T47D (cell line): ENCODE measurements at regions not wholly inside any gene's neighbourhood (a gene's known extent, or its start where the extent isn't known, plus 50 kb on each side); places are given as distances from the start of the nearest gene placed in this dataset.
A peak's percentile ranks its signal among the peaks of the same experiment; 100 is the strongest.

Experiments
- DNase-seq, 2 experiments: peaks; one replicate each; pipeline versions ENCODE4 v3.0.0 to v3.0.0-alpha.2; 2011 to 2012; ENCODE audit warnings: low read depth in 1 of 2, low spot score in 1 of 2
- JUND ChIP-seq: IDR thresholded peaks from 2 replicates; pipeline ENCODE4 v1.6.1; 2012; ENCODE audit warnings: low read depth
- in situ Hi-C: cut with HindIII; loops from 2 replicates; pipeline ENCODE4 v1.10.0; 2016; ENCODE audit warnings: low sequenced_read_pairs, low pct_unique_long_range_greater_than_20kb

GRCh38 chr2:41989501-41990180 lies 58.2 kb upstream of the PKDCC start:
- in situ Hi-C loops = no loop called here
- DNase-seq = peak in 1 of 2 experiments; percentile 27
- no peak for TF ChIP-seq JUND

GRCh38 chr2:41990245-41990644 lies 57.6 kb upstream of the PKDCC start:
- DNase-seq = no peak
- in situ Hi-C loops = no loop called here
- TF ChIP-seq JUND = no peak

GRCh38 chr2:41990688-41991087 lies 57.1 kb upstream of the PKDCC start:
- peak in 1 of 2 experiments; percentile 7 for DNase-seq
- in situ Hi-C loops = no loop called here
- TF ChIP-seq JUND = no peak

- no peak for TF ChIP-seq JUND
- in situ Hi-C loops = no loop called here
Measured at GRCh38 chr2:41992056-41992642, 55.7 kb upstream of the PKDCC start.

GRCh38 chr2:41992671-41993434 lies 55.0 kb upstream of the PKDCC start:
- in situ Hi-C loops = no loop called here
- DNase-seq = no peak
- no peak for TF ChIP-seq JUND

More at GRCh38 chr2:41992056-41992642, 55.7 kb upstream of the PKDCC start:
- no peak for DNase-seq

GRCh38 chr2:41993435-41993925 lies 54.3 kb upstream of the PKDCC start:
- in situ Hi-C loops = no loop called here
- no peak for DNase-seq
- TF ChIP-seq JUND = no peak

- no peak for TF ChIP-seq JUND
- no peak for DNase-seq
- in situ Hi-C loops = no loop called here
Measured at GRCh38 chr2:41994233-41994637, 53.6 kb upstream of the PKDCC start.

- no peak for DNase-seq
- no peak for TF ChIP-seq JUND
- in situ Hi-C loops = no loop called here
Measured at GRCh38 chr2:41994661-41995060, 53.2 kb upstream of the PKDCC start.

- in situ Hi-C loops = no loop called here
- no peak for DNase-seq
- no peak for TF ChIP-seq JUND
Measured at GRCh38 chr2:41997561-41997960, 50.3 kb upstream of the PKDCC start.
